Left lobe of liver (tissue), 2 donors: ENCODE measurements at regions not wholly inside any gene's neighbourhood (a gene's known extent, or its start where the extent isn't known, plus 50 kb on each side); places are given as distances from the start of the nearest gene placed in this dataset.
A peak's percentile ranks its signal among the peaks of the same experiment; 100 is the strongest.
"Not testable (repeated sequence)": the region's sequence is repeated elsewhere in the genome, so short reads cannot be mapped to it uniquely, and the experiment has no call there.

Source experiments
- ATAC-seq: fragments of 200-7000 bp; cut with Tn5 transposase; one replicate; pipeline ENCODE4 v1.9.1; 2020; ENCODE audit warnings: mild to moderate bottlenecking, moderate library complexity
- DNase-seq: peaks from one replicate; pipeline ENCODE4 v3.0.0-alpha.2; 2020; ENCODE audit warnings: low spot score
- donor health status: DM: no; HTN: no; CAD: no; lungs with moderate emphysema.
- donor health status: DM: no; HTN: yes; CAD: no.

GRCh38 chr2:239597216-239597615 lies 196.4 kb upstream of the HDAC4 start:
- peak; percentile 27 for DNase-seq
- ATAC-seq = no peak

DNA sequence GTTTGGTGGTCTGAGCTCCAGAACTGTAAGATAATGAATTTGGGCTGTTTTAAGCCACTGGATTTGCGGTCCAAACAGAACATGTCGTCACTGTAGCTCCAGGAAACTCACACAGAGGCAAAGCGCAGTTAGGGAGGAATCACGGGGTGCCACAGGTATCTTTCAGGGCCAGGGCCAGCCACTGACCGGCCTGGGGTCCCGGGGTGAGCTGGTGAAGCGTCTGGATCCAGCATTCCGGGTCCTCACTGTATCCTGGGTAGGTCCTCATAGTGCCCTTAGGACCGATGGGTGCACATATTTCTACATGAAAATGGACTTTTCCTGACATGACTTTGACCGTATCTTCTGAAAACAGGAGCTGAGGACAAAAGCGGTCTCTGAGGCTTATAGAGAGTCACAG lies 196.0 kb upstream of the HDAC4 start:
- peak; percentile 31 for DNase-seq
- ATAC-seq = no peak

GRCh38 chr2:239596253-239596652 lies 195.4 kb upstream of the HDAC4 start:
- peak; percentile 16 for DNase-seq
- ATAC-seq = no peak

- no peak for ATAC-seq
- DNase-seq = no peak
Observed at GRCh38 chr2:239595726-239596125, 194.9 kb upstream of the HDAC4 start.

GRCh38 chr2:239594772-239595608 lies 194.2 kb upstream of the HDAC4 start:
- DNase-seq = peak; percentile 35
- ATAC-seq = no peak

DNA sequence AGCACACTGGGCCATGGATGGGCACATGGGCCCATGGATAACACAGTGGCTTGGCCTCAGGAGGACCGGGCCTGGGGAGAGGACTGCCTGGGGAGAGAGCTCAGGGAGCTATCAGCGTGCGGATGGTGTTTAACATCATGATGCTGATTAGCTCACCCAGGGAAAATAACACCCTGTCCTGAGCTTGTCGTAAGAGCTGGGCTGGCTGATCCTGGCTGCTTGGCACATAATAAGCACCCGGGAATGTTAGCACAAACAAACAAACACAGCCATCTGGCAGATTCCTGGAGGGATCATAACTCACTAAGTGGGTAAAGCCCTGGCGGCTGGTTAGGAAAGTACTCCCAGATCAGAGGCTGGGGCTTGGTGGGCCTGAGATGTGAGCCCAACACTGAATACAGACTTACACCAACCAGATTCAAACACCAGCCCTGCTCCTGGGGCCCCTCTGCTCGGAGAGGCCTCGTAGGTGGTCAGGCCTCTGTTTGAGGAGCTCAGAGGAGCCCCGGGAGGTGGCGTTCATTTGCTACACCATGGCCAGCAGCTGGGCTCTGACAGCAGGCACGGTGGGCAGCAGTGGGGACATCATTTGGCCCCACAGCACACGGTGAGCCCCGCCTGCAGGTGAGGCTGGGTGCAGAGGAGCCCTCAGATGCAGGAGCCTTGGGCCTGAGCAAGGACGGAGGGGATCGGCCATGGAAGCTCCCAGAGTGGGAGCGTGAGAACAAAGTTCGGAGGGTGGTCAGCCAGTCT lies 193.4 kb upstream of the HDAC4 start:
- ATAC-seq (no peak), DNase-seq (peak; percentile 36)

DNA sequence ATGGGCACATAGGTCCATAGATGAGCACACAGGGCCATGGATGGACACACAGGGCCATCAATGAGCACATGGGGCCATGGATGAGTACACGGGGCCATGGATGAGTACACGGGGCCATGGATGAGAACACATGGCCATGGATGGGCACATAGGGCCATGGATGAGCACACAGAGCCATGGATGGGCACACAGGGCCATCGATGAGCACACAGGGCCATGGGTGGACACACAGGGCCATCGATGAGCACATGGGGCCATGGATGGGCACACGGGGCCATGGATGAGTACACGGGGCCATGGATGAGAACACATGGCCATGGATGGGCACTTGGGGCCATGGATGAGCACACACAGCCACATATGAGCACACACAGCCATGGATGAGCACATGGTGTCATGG lies 192.6 kb upstream of the HDAC4 start:
- DNase-seq = no peak
- ATAC-seq = no peak

GRCh38 chr2:239592629-239593290 lies 191.9 kb upstream of the HDAC4 start:
- not testable (repeated sequence) for ATAC-seq, DNase-seq

DNA sequence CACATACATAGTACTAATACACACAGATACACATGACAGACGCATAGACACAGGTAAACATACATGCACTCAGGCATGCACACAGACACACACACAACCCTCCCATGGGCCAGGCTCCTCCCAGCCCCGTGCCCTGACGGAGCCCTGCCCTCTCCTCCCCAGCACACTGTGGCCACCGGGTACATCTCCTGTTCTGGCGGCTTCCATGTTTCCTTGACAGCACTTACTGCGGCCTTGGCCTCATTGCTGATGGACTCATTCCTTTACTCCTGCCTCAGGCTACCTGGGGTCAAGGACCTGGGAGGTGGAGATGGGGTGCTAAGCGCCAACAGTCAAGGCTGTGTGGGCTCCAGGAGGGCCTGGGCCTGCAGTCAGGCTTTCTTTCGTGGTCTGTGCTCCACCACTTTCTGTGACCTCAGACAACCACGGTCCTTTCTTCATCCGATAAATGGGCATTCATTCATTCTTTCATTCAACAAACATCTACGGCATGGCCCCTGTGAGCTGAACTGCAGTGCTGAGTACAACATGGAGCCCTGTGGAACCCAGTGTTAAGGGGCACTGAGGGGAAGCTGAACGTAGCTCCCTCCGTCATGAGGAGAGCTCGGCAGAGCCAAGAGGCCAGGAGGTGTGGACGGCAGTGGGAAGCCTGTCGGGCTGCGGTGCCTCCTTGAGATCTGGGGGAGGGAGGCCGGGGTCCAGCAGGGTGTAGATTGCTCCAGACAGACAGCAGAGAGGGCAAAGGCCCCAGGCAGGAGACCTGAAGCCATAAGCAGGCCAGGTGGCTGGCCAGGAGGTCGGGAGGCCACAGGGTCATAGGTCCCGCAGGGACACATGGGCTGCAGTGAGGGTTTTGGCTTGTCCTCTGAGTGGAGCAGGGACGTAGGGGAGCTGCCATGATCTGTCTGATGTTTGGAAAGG lies 190.4 kb upstream of the HDAC4 start:
- no peak for ATAC-seq
- DNase-seq = no peak

DNA sequence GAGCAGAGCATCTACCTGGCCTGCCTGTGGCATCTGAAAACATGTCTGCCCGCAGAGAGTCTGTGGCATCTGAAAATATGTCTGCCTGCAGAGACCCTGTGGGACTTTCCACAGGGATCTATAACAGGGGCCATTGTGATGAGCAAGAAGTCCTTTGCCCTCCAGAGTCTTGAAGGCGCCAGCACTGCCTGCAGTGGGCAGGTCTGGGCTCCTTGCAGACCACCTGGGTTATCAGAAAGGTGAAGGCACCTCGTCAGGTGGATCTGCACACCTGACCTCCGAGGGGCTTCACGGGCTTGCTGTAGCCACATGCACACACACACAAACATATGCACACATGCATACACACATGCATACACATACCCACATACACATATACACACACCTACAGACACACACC lies 189.5 kb upstream of the HDAC4 start:
- DNase-seq (no peak), ATAC-seq (no peak)

DNA sequence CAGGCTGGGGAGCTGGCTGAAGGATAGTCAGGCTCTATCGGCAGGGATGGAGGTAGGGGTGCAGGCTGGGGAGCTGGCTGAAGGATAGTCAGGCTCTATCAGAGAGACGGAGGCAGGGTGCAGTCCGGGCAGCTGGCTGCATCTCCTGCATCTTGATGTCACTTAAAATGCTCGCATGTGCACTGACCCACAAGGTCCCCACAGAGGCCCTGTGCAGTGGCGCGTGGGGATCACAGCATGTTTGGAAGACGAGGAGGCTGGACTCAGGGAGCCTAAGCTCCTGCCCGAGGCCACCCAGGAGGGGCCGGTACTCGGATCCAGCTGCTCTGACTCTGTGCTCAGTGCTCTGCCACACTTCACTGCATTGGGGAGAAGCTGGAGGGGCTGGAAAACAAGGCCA lies 189.0 kb upstream of the HDAC4 start:
- DNase-seq (no peak), ATAC-seq (no peak)

DNA sequence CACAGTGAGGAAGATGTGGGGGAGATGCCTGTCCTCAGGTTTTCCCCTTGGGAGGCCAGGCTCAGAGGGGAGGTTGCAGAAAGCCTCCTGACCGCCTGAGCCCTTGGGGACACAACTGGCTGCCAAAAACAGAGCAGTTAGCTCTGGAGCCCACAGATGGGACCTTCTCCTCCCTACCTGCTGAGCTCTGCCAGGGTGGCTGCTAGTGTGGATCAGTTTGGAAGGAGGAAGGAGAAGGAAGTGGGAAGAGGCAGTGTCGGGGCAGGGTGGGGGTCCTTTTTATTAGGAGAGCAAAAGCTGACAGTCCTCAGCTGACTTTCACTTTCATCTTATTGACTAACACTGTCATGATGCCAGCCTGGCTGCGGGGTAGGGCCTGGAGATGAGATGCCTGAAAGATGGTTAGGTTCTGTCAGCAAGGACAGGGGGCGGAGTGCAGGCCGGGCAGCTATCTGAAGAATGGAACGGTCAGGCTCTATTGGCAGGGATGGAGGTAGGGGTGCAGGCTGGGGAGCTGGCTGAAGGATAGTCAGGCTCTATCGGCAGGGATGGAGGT lies 188.5 kb upstream of the HDAC4 start:
- ATAC-seq (no peak), DNase-seq (no peak)

DNA sequence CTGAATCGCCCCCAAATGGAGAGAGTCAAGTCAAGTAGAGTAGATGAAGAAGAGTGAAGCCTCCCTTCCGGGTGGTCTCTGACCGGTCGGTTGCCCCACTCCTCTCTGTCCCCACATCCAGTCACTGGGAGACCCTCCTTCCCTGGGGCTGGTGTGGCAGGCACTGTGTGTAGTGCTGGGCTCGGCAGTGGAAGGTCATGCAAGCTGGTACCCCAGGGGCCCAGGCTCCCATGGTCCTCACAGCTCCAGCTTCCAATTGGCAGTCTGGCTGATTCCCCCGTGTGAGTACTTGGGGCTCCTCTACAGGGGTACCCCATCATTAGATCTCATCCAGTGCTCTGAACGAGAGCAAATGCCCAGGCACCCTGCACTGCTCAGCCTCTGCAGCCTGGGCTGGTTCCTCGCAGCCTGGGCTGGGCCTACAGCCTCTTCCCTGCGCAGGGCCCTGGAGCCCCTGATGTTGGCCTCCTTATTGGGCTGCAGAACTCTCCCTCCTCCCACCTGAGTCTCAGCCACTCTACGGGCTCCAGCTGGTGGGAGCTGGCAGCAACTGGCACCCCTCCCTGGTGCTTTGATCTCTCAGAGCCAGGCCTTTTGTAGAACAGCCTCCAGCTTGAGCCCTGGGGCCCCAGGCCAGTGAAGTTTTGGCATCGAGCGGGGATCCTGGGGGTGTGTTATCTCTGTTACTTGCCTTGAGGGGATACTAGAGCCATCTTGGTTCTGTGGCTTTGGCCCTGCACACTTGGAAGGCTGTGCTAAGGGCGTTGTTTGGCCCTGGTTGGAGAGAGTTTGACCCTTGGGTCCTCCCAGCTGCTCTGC lies 187.8 kb upstream of the HDAC4 start:
- ATAC-seq (no peak), DNase-seq (no peak)

DNA sequence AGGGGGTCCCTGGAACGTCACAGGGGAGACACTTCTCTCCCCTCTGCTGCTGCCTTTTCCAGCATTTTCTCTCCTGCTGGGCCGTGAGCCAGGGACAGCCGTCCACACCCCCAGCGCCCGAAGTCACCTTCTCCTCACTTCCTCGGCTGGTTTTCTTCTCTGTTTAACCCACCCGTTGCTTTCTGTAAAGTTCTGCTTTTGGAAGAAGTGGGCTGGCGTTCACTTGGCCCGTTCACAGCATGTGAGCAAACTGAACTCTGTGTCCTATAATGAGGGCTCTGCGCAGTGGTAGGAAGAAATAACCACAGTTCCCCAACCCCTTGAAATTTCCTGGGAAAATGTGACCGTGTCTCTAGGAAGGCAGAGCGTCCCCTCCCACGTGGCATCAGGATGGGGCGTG lies 187.0 kb upstream of the HDAC4 start:
- ATAC-seq = no peak
- DNase-seq = no peak

DNA sequence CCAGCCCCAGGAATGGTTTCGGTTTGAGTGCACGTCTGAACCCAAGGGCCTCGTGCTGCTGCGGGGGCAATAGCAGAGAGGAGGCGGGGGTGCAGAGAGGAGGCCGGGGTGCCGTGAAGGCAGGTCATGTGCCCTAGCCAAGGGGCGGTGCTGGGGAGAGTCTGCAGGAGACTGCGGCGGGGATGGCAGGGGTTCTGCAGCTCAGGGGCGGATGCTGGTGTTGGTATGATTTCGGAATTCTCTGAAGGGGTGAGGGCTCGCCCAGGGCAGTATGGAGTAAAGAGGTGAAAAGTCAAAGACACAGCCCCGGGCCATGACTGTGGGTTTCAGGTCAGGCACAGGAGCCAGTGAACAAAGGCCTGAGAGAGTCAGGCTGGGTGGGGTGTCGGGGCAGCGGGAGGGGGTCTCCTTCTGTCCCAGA lies 186.5 kb upstream of the HDAC4 start:
- ATAC-seq = no peak
- DNase-seq = no peak

DNA sequence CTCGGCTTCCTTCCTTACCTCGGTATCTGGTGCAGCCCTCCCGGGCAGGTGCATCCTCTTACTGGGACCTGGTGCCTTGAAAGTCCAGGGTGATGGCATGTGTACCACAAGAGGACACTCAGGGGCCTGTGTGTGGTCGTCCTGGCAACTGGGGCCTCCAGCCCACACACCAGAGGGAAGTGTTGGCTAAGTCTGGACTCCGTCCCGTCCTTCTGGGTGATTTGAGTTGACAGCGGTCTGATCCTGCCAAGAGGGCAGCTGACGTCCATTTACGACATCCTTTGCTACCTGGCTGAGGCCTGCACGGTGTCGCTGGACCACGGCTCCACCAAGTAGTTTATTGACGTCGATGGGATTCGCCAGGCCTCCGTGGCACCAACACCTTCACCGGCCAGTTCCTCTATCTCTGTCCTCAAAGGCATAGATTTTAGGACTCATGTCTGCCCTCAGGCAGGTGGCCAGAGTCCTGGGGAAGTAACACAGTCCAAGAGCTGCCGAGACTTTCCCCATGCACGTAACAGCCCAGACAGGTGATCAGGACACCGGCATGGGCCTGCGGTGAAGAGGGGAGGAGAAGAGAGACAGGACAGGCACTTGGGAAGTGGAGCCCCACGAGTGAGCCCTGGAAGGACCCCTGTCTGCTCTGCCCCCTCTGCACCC lies 186.0 kb upstream of the HDAC4 start:
- DNase-seq = no peak
- no peak for ATAC-seq

GRCh38 chr2:239585422-239585821 lies 184.6 kb upstream of the HDAC4 start:
- ATAC-seq = no peak
- no peak for DNase-seq

DNA sequence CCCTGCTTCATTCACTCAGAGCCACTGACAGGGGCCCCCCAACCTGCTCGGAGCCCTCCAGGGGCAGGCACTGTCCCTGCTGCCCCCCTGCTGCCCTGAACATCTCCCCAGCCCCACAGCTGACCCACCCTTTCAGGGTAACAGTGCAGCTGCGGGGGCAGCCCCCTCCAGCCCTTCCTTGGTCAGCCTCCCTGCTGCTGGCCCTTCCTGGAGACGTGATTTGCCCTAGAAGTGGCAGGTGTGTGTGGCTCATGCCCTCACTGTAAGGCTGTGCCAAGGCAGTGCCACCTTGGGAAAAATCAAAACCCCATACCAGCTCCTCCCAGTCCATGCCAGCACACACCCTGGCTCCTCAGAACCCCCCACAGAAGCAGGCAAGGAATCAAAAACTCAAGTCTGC lies 184.2 kb upstream of the HDAC4 start:
- DNase-seq (no peak), ATAC-seq (no peak)
